ENCODE measurements at regions not wholly inside any gene's neighbourhood (a gene's known extent, or its start where the extent isn't known, plus 50 kb on each side); places are given as distances from the start of the nearest gene placed in this dataset.

- TF ChIP-seq CTCF (IDR thresholded peaks at IDR 0.05) = no peak
- TF ChIP-seq POLR2AphosphoS5 (IDR thresholded peaks at IDR 0.05) = no peak
- TF ChIP-seq POLR2A (IDR thresholded peaks at IDR 0.05) = no peak
Observed at GRCh38 chr2:120509213-120509815, 163.4 kb downstream of the INHBB start.

Data from gastroesophageal sphincter (tissue), 3 donors.